SK-N-SH treated with all-trans-retinoic acid at 6 μM for 48 hours (cell line): ENCODE measurements at regions not wholly inside any gene's neighbourhood (a gene's known extent, or its start where the extent isn't known, plus 50 kb on each side); places are given as distances from the start of the nearest gene placed in this dataset.

Source experiments
- ATAC-seq: fragments of 200-7000 bp; cut with Tn5 transposase; 3 replicates; pipeline ENCODE4 v1.9.1; 2020; ENCODE audit warnings: mild to moderate bottlenecking, moderate library complexity
- ARNTL ChIP-seq: fragments of 450-650 bp; formaldehyde crosslinking; IDR thresholded peaks from 2 replicates; pipeline ENCODE4 v1.5.0; 2020; ENCODE audit warnings: low read depth, mild to moderate bottlenecking, moderate library complexity, borderline replicate concordance
- BACH2 ChIP-seq: fragments of 250-450 bp; sonication (Bioruptor Pico); IDR thresholded peaks from 2 replicates; pipeline ENCODE4 v1.9.0; 2021; ENCODE audit warnings: mild to moderate bottlenecking, borderline replicate concordance
- CSDC2 ChIP-seq: fragments of 250-450 bp; sonication (Bioruptor Pico); IDR thresholded peaks from 2 replicates; pipeline ENCODE4 v1.5.0; 2020; ENCODE audit warnings: mild to moderate bottlenecking, moderate library complexity
- ESRRG ChIP-seq: fragments of 250-450 bp; sonication (Bioruptor Pico); IDR thresholded peaks from 2 replicates; pipeline ENCODE4 v1.6.1; 2021; ENCODE audit warnings: mild to moderate bottlenecking
- GLIS3 ChIP-seq: fragments of 250-450 bp; sonication (Bioruptor Pico); IDR thresholded peaks from 2 replicates; pipeline ENCODE4 v1.5.0; 2020; ENCODE audit warnings: mild to moderate bottlenecking, moderate library complexity
- ISL1 ChIP-seq: fragments of 250-450 bp; sonication (Bioruptor Pico); IDR thresholded peaks from 2 replicates; pipeline ENCODE4 v2.1.2; 2022; ENCODE audit warnings: mild to moderate bottlenecking, moderate library complexity
- OSR1 ChIP-seq: fragments of 250-450 bp; sonication (Bioruptor Pico); IDR thresholded peaks from 2 replicates; pipeline ENCODE4 v1.8.0; 2022; ENCODE audit warnings: moderate library complexity, mild to moderate bottlenecking, inconsistent platforms
- PPARA ChIP-seq: fragments of 250-450 bp; sonication (Bioruptor Pico); IDR thresholded peaks from 2 replicates; pipeline ENCODE4 v1.5.0; 2020; ENCODE audit warnings: mild to moderate bottlenecking, borderline replicate concordance
- RARB ChIP-seq: fragments of 250-450 bp; sonication (Bioruptor Pico); IDR thresholded peaks from 2 replicates; pipeline ENCODE4 v1.8.0; 2021; ENCODE audit warnings: mild to moderate bottlenecking, moderate library complexity
- SNAI2 ChIP-seq: fragments of 250-450 bp; sonication (Bioruptor Pico); IDR thresholded peaks from 2 replicates; pipeline ENCODE4 v1.5.0; 2020; ENCODE audit warnings: mild to moderate bottlenecking, moderate library complexity
- TCF4 ChIP-seq: fragments of 250-450 bp; sonication (Bioruptor Pico); IDR thresholded peaks from 2 replicates; pipeline ENCODE4 v1.8.0; 2021; ENCODE audit warnings: mild to moderate bottlenecking, moderate library complexity, borderline replicate concordance
- TOX ChIP-seq: fragments of 250-450 bp; sonication (Bioruptor Pico); IDR thresholded peaks from 2 replicates; pipeline ENCODE4 v1.8.0; 2021; ENCODE audit warnings: mild to moderate bottlenecking, moderate library complexity, borderline replicate concordance
- ZC3H10 ChIP-seq: fragments of 250-450 bp; sonication (Bioruptor Pico); IDR thresholded peaks from 2 replicates; pipeline ENCODE4 v1.5.1; 2021; ENCODE audit warnings: mild to moderate bottlenecking, moderate library complexity
- ZFP3 ChIP-seq: fragments of 250-450 bp; sonication (Bioruptor Pico); IDR thresholded peaks from 2 replicates; pipeline ENCODE4 v1.5.0; 2020; ENCODE audit warnings: mild to moderate bottlenecking, moderate library complexity
- ZFP30 ChIP-seq: fragments of 450-650 bp; formaldehyde crosslinking; IDR thresholded peaks from 2 replicates; pipeline ENCODE4 v1.5.0; 2022; ENCODE audit warnings: mild to moderate bottlenecking, moderate library complexity
- ZNF565 ChIP-seq: fragments of 450-650 bp; formaldehyde crosslinking; conservative IDR thresholded peaks from 2 replicates; pipeline ENCODE4 v1.5.0; 2020; ENCODE audit warnings: low read depth, mild to moderate bottlenecking, moderate library complexity
- ZNF70 ChIP-seq: fragments of 450-650 bp; formaldehyde crosslinking; IDR thresholded peaks from 2 replicates; pipeline ENCODE4 v1.5.0; 2020; ENCODE audit warnings: mild to moderate bottlenecking, moderate library complexity
- ZNF8 ChIP-seq: fragments of 450-650 bp; formaldehyde crosslinking; IDR thresholded peaks from 2 replicates; pipeline ENCODE4 v1.5.0; 2020; ENCODE audit warnings: mild to moderate bottlenecking, moderate library complexity
- TF ChIP-seq, protein P1 (sequence below): fragments of 250-450 bp; sonication (Bioruptor Pico); IDR thresholded peaks from 2 replicates; pipeline ENCODE4 v1.5.1; 2020; ENCODE audit warnings: low read depth, mild to moderate bottlenecking, moderate library complexity
- TF ChIP-seq, protein P2 (sequence below): fragments of 250-450 bp; sonication (Bioruptor Pico); IDR thresholded peaks from 2 replicates; pipeline ENCODE4 v1.8.0; 2021; ENCODE audit warnings: low read depth, mild to moderate bottlenecking, moderate library complexity, borderline replicate concordance
- TF ChIP-seq, protein P3 (sequence below): fragments of 250-450 bp; sonication (Bioruptor Pico); IDR thresholded peaks from 2 replicates; pipeline ENCODE4 v1.5.0; 2020; ENCODE audit warnings: mild to moderate bottlenecking, moderate library complexity

DNA sequence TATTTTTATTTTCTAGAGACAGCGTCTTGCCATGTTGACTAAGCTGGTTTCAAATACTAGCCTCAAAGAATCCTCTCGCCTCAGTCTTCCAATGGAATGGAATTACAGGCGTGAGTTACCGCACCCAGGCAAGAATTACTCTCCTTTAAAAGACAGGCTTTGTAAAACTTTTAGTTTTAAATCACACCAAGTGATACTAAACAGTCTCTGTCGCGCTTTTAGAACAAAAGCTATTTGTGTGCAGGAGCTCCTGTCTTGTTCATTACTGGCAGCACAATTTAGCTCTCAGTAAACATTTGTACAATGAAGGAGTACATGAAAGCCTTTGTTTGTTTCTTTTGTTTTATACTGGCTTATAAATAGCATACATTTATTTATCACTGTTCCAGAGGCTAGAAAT, 1719.2 kb upstream of the PIK3C3 start:
- TF ChIP-seq RARB, result no peak
- TF ChIP-seq TCF4 (CRISPR knock-in tag), result no peak
- no peak for TF ChIP-seq TOX (CRISPR knock-in tag)
- TF ChIP-seq ISL1 (CRISPR knock-in tag), result no peak
- no peak for TF ChIP-seq ZNF565 (CRISPR knock-in tag)
- no peak for TF ChIP-seq BACH2 (CRISPR knock-in tag)
- TF ChIP-seq, protein P1, sequence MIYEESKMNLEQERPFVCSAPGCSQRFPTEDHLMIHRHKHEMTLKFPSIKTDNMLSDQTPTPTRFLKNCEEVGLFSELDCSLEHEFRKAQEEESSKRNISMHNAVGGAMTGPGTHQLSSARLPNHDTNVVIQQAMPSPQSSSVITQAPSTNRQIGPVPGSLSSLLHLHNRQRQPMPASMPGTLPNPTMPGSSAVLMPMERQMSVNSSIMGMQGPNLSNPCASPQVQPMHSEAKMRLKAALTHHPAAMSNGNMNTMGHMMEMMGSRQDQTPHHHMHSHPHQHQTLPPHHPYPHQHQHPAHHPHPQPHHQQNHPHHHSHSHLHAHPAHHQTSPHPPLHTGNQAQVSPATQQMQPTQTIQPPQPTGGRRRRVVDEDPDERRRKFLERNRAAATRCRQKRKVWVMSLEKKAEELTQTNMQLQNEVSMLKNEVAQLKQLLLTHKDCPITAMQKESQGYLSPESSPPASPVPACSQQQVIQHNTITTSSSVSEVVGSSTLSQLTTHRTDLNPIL (CRISPR knock-in tag), result no peak
- no peak for TF ChIP-seq PPARA (CRISPR knock-in tag)
- no peak for TF ChIP-seq CSDC2
- no peak for TF ChIP-seq SNAI2
- TF ChIP-seq, protein P2, sequence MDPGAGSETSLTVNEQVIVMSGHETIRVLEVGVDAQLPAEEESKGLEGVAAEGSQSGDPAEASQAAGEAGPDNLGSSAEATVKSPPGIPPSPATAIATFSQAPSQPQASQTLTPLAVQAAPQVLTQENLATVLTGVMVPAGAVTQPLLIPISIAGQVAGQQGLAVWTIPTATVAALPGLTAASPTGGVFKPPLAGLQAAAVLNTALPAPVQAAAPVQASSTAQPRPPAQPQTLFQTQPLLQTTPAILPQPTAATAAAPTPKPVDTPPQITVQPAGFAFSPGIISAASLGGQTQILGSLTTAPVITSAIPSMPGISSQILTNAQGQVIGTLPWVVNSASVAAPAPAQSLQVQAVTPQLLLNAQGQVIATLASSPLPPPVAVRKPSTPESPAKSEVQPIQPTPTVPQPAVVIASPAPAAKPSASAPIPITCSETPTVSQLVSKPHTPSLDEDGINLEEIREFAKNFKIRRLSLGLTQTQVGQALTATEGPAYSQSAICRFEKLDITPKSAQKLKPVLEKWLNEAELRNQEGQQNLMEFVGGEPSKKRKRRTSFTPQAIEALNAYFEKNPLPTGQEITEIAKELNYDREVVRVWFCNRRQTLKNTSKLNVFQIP (CRISPR knock-in tag), result no peak
- TF ChIP-seq ZNF8 (CRISPR knock-in tag), result no peak
- ATAC-seq, result no peak

DNA sequence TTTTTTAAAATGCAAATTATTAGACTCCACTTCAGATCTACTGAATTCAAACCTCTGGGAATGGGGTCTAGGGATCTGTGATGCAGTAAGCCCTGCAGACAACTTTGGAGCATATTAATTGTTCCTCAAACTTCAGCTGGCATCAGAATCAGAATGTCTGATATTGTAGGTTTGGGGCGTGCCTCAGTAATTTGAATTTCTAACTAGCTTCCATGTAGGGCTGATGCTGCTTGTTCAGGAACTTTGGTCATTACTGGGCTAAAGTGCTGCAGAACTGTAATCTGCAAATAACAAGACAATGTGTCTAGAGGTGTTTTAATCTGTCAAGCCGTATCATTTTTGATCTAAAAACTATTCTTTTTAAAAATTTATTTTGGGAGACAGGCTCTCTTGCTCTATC, 1719.7 kb upstream of the PIK3C3 start:
- TF ChIP-seq, protein P2 (CRISPR knock-in tag), result no peak
- TF ChIP-seq BACH2 (CRISPR knock-in tag) (no peak), ISL1 (CRISPR knock-in tag) (no peak), ESRRG (CRISPR knock-in tag) (no peak), ZC3H10 (CRISPR knock-in tag) (no peak), GLIS3 (CRISPR knock-in tag) (no peak), ZFP3 (no peak), ZFP30 (CRISPR knock-in tag) (no peak), ZNF70 (CRISPR knock-in tag) (no peak), ARNTL (CRISPR knock-in tag) (no peak), PPARA (CRISPR knock-in tag) (no peak), TOX (CRISPR knock-in tag) (no peak), SNAI2 (no peak), TCF4 (CRISPR knock-in tag) (no peak), OSR1 (CRISPR knock-in tag) (no peak)
- TF ChIP-seq, protein P3, sequence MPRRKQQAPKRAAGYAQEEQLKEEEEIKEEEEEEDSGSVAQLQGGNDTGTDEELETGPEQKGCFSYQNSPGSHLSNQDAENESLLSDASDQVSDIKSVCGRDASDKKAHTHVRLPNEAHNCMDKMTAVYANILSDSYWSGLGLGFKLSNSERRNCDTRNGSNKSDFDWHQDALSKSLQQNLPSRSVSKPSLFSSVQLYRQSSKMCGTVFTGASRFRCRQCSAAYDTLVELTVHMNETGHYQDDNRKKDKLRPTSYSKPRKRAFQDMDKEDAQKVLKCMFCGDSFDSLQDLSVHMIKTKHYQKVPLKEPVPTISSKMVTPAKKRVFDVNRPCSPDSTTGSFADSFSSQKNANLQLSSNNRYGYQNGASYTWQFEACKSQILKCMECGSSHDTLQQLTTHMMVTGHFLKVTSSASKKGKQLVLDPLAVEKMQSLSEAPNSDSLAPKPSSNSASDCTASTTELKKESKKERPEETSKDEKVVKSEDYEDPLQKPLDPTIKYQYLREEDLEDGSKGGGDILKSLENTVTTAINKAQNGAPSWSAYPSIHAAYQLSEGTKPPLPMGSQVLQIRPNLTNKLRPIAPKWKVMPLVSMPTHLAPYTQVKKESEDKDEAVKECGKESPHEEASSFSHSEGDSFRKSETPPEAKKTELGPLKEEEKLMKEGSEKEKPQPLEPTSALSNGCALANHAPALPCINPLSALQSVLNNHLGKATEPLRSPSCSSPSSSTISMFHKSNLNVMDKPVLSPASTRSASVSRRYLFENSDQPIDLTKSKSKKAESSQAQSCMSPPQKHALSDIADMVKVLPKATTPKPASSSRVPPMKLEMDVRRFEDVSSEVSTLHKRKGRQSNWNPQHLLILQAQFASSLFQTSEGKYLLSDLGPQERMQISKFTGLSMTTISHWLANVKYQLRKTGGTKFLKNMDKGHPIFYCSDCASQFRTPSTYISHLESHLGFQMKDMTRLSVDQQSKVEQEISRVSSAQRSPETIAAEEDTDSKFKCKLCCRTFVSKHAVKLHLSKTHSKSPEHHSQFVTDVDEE (CRISPR knock-in tag), result no peak
- TF ChIP-seq, all 23 proteins: peak for 0
- no peak for ATAC-seq

DNA sequence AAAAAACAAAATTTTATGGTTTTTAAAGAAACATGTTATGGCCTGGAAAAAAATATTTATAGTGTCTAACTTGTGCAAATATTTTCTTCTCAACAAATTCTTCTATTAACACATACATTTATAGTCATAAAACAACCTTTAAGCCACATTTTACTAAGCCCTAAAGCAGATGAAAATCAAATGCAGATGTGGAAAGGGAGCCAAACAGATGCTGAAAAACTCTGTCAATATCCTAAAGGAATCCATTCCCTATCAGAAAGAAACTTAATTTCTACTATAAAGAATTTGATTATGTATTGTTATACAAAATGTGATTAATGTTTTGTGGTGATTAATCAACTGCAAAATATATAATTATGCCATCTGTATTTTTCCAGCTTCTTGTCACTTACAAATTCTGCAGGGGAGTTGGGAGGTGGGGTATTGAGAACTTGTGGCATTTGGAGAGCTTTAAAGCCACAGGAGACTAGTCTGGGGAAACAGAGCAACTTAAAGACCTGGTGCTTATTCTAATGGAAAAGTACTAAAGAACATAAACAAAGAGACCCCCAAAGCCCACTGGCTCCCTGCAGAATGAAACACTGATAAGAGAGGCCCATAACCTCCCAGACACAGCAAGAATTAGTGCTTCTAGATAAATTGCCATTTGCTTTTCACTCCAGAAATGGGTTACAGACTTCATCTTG, 1721.0 kb upstream of the PIK3C3 start:
- no peak for ATAC-seq
- TF ChIP-seq GLIS3 (CRISPR knock-in tag), result no peak
- no peak for TF ChIP-seq ZFP30 (CRISPR knock-in tag)
- no peak for TF ChIP-seq ZNF565 (CRISPR knock-in tag)
- TF ChIP-seq CSDC2, result no peak

DNA sequence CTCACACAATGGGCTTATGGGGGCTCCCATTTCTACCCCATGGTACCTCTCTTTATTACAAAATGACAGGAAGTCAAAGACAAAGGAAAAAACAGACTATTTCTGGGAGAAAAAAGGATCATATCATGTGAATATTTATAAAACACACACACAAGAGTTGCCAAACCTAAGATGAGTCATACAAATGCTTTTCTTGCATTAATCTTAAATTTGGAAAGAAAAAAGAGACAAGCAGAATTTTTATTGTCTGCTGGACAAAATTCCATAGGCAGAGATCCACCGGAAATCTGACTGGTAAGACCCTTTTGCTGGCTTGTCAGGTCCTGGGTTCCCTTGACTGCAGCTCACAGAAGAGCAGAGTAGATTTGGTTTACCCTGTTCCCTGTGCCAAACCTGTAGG, 1732.3 kb upstream of the PIK3C3 start:
- TF ChIP-seq TOX (CRISPR knock-in tag), result no peak
- TF ChIP-seq, protein P1 (CRISPR knock-in tag), result no peak
- TF ChIP-seq, protein P2 (CRISPR knock-in tag), result no peak
- TF ChIP-seq TCF4 (CRISPR knock-in tag), result no peak
- TF ChIP-seq SNAI2, result no peak
- no peak for ATAC-seq
